ENCODE measurements at regions not wholly inside any gene's neighbourhood (a gene's known extent, or its start where the extent isn't known, plus 50 kb on each side); places are given as distances from the start of the nearest gene placed in this dataset.

- in situ Hi-C loops (cut with MboI; ENCODE audit: low sequenced_read_pairs): no loop called here
Measured at GRCh38 chr2:19045151-19045550, 313.3 kb downstream of the OSR1 start.

GRCh38 chr2:19043893-19044292 lies 314.5 kb downstream of the OSR1 start:
- in situ Hi-C loops (cut with MboI; ENCODE audit: low sequenced_read_pairs): no loop called here

DNA sequence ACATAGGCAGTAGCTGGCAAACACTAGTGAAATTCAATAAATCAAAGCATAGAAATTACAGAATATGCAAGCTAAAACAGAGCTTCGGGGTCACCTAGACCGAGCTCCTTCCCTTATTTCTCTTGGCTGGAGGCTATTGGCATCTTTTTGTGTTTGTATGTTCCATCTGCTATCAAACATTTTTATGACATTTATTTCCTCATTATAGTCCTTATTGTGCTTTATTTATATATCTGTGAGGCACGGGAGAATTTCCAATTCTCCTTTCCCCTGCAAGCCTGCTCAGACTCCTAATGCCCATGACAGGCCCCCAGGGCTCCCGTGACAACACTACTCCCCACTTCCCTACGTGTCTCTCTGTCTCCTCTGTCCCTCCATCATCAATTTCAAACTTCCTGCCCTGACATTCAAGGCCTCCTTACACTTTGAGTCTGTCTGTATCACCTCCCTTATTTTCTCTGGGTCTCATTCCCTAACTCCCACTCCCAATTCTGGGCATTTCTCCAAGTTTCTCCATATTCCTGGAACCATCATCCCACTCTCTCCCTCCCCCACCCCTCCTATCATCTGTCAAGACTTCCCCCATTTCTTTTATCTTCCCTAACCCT lies 316.9 kb downstream of the OSR1 start:
- in situ Hi-C loops (cut with MboI; ENCODE audit: low sequenced_read_pairs): no loop called here

DNA sequence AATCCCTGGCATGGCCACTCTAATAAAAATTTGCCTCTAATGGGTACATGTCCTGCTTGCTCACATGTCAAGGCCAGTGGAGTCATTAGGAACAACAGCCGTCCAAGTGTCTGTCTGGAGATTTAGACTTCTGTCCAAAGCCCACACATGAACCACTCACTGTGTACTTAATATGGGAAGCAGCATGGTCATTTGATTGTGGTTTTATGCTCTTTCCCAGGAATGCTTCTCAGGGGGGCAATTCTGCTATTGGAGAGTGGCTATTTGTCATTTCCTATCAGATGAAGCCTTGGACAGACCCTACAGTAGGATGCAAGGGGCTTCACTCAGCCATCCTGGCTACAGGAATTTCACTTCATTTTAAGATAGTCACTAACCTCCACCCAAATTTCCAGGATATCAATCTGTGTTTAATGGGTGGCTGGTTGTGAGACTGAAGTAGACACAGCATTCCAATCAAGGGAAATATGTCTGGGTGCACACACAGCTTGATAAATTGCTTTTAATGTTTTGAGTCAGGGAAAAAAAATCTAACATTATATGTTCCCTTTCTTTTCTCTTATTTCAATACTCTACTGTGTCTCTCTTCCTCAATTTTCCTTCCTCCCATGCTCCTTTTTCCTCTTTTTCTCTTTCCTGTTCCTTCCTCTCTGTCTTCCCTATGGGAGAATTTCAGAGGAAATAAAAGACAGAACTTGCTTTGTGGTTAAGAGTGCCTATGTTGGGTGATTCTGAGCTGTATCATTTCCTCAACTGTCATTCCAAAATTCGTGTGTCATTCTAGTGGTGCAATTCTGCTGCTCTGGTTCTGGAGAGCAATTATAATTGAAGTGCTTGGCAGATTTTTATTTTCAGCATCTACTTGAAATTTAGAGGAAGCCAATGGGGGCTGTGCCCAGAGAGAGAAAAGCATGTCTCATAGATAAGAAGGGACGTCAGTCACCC lies 320.1 kb downstream of the OSR1 start:
- in situ Hi-C loops (cut with MboI; ENCODE audit: low sequenced_read_pairs): no loop called here

DNA sequence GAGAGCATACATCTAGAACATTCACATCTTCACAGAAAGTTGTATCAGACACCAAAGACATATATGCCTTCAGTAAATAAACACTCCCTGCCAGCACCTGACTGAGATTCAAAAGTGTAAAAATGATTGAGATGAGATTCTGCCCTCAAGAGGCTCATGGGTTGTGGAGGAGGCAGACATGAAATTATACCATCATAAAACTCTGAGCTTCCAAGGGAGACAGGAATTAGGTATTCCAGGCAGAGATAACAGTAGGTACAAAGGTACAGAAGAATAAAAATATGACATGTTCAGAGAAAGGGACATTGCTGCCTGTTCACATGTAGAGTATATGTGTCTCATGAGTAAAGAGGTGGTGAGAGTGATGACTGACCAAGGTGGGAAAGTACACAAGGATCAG lies 322.3 kb downstream of the OSR1 start:
- in situ Hi-C loops (cut with MboI; ENCODE audit: low sequenced_read_pairs): no loop called here

- in situ Hi-C loops (cut with MboI; ENCODE audit: low sequenced_read_pairs): no loop called here
Measured at GRCh38 chr2:19035238-19035637, 323.2 kb downstream of the OSR1 start.

DNA sequence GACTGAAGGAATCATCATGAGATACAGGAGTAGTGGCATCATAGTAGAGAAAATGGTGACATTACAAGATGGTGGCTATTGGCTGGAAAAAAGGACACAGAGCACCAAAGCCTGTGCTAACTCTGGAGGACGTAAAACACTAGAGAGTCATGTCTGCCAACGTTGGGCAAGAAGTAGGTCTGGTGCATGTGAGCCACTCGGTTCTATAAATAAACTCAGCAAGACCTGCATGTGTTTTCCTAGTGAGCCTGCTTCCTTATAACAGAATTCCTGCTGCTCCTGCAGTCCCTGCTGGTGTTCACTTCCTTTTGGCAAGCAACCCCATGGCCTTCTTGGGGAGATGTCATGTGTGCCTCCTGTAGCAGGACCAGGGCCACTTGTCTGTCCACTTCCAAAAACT lies 325.2 kb downstream of the OSR1 start:
- in situ Hi-C loops (cut with MboI; ENCODE audit: low sequenced_read_pairs): no loop called here

DNA sequence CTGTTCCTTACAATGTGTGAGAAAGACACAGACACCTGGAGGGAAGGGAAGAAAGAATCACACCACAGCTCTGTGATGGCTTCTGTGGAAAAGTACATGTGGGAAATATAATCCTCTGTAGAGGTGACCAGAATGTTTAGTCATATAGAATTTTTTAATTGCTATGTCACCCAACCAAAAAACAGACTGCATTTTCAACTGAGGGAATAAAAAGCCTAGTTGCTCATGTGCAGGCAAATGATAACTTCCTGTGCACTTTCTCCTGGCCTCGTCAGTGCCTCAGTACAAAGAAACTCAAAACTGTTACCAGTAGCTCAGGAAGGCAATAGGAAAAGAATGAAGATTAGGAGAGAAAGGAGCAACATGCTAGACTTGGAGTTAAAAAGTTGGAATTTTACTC lies 326.8 kb downstream of the OSR1 start:
- in situ Hi-C loops (cut with MboI; ENCODE audit: low sequenced_read_pairs): no loop called here

DNA sequence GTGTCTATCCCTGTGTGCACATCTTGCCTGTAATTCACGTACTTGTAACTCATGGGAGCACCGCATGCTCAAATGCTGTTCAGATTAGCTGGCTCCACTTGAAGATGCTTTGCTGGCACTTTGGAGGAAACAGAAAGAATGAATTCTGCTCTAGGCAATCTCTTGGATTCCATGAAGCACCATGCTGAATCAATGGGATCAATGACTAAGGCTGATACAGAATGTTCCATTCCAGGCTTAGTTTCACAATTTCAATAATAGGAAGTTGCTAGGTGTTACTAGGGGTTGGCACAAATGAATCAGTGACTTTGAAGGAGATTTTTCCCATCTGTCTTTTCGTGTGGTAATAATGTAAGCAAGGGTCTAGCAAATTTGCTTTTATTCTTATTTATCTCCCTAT lies 328.8 kb downstream of the OSR1 start:
- in situ Hi-C loops (cut with MboI; ENCODE audit: low sequenced_read_pairs): no loop called here

DNA sequence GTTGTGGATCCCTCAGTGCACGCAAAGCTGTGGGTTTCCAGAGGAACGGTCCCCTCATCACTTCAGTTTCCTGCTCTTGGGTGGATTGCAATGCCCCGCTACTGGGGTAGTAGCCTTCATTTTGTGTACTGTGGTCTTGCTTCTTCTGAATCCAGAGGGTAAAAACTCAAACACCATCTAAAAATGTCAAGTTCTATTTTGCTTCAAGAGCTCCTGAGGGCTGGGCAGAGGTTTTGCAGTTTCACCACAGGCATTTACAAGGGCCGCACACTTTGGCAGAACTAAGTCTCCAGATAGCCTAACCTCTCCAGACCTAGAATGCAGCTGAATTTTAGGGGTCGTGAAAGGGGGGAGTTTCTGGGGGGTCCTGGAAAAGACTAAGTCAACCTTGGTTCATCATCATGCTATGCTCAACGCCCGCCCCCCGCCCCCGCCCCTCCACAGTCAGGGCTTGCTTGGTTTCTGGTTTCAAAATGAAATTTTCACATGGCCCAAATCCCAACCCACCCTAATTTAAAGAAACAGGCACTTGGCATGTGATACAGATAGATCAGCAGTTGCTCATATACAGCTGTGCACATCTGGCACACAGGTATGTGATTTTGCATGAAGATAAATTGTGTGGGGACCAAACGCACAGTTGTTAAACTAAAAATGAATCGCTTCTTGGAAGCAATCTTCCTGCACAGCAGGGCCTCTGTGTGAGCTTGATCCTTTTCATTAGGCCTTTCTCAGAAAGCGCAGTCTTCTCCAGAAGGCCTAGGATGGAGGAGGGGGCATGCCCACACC lies 329.6 kb downstream of the OSR1 start:
- in situ Hi-C loops (cut with MboI; ENCODE audit: low sequenced_read_pairs): no loop called here

- in situ Hi-C loops (cut with MboI; ENCODE audit: low sequenced_read_pairs): no loop called here
Measured at GRCh38 chr2:19027626-19028025, 330.8 kb downstream of the OSR1 start.

- in situ Hi-C loops (cut with MboI; ENCODE audit: low sequenced_read_pairs): no loop called here
Measured at GRCh38 chr2:19026261-19026660, 332.2 kb downstream of the OSR1 start.

GRCh38 chr2:19022334-19022733 lies 336.1 kb downstream of the OSR1 start:
- in situ Hi-C loops (cut with MboI; ENCODE audit: low sequenced_read_pairs): no loop called here

- in situ Hi-C loops (cut with MboI; ENCODE audit: low sequenced_read_pairs): no loop called here
Measured at GRCh38 chr2:19021721-19022120, 336.7 kb downstream of the OSR1 start.

GRCh38 chr2:19021100-19021476 lies 337.3 kb downstream of the OSR1 start:
- in situ Hi-C loops (cut with MboI; ENCODE audit: low sequenced_read_pairs): no loop called here

DNA sequence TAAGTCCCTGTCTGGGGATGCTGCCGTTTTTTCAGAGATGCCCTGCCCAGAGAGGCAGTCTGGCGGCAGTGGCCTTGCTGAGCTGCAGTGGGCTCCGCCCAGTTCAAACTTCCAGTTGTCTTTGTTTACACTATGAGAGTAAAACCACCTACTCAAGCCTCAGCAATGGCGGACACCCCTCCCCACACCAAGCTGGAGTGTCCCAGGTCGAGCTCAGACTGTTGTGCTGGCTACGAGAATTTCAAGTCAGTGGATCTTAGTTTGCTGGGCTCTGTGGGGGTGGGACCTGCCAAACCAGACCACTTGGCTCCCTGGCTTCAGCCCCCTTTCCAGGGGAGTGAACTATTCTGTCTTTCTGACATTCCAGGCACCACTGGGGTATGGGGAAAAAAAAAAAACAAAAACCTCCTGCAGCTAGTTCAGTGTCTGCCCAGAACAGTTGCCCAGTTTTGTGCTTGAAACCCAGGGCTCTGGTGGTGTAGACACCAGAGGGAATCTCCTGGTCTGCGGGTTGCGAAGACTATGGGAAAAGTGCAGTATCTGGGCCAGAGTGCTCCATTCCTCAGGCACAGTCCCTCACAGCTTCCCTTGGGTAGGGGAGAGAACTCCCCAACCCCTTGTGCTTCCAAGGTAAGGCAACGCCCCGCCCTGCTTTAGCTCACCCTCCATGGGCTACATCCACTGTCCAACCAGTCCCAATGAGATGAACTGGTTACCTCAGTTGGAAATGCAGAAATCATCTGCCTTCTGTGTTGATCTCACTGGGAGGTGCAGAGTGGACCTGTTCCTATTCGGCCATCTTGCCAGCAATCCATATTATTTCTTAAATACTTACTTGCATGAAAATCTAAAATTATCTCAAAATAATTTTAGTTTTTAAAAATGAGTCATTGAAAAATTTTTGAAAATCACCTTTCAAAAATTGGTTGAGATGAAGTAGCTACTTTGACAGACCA lies 338.0 kb downstream of the OSR1 start:
- in situ Hi-C loops (cut with MboI; ENCODE audit: low sequenced_read_pairs): no loop called here

DNA sequence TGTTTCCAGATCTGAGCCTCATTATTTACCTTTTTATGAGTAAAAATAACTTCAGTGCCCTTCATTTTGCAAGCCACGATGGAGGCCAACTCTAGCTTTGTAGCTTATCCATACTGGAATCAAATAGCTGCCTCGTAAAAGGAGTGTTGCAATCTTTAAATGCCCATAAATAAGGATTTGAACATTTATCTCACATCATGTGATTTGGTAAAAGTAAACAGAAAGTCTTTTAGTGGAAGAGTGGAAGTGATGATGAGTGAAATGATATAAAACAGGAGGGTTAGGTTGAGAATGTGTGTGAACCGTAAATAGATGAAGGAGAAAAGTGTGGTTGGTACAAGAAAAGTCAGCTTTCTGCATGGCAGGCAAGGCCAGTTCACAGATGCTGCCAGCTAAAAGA lies 348.9 kb downstream of the OSR1 start:
- in situ Hi-C loops (cut with MboI; ENCODE audit: low sequenced_read_pairs): no loop called here

DNA sequence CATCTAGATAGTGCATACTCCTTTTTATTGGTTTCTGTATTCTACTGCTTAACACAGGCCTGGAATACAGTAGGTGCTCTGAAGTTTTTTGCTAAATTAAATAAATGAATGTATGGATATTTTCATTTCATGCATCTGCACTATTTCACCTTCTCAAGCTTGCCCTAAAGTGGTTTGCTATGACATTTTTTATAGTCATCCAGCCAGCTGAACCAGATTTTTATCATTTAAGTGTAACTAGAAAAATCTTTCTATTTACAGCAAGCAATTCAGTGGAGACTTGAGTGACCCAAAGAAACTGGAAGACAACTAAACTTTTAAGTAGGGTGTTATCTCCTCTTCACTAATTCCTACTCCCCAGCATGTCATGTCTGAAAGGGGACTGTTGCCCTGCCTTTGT lies 354.9 kb downstream of the OSR1 start:
- in situ Hi-C loops (cut with MboI; ENCODE audit: low sequenced_read_pairs): no loop called here

GRCh38 chr2:19000776-19001175 lies 357.6 kb downstream of the OSR1 start:
- in situ Hi-C loops (cut with MboI; ENCODE audit: low sequenced_read_pairs): no loop called here

DNA sequence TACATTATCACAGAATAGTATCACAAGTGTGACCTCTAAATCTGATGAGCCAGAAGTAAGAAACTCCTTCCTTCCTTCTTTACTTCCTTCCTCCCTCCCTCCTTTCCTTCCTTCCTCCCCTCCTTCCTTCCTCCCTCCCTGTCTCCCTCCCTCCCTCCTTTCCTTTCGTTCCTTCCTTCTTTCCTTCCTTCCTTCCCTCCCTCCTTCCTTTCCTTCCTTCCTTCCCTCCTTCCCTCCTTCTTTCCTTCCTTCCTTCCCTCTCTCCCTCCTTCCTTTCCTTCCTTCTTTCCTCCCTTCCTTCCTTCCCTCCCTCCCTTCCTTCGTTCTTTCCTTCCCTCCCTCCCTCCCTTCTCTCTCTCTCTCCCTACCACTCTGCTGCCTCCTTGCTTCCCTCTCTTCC lies 359.2 kb downstream of the OSR1 start:
- in situ Hi-C loops (cut with MboI; ENCODE audit: low sequenced_read_pairs): no loop called here

DNA sequence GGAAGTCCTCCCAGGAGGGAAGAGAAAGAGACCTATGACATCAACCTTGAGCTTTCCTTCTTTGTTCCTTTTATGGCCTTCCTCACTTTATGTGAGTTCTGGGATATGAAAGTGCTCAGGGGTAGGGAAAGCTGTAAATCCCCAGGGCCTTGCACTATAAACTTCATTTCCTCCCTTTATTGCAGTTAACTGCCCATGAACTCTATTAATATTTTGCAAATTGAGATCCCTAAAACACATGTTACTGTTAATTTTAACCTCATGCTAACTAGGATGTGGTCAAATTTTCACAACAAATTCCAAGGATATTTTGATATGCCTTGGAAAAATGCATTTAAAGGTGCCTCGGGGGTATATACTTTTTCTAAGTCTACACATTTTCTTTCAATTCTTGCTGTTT lies 359.9 kb downstream of the OSR1 start:
- in situ Hi-C loops (cut with MboI; ENCODE audit: low sequenced_read_pairs): no loop called here

Measured in HL-60/S4 treated with retinoic acid at 250 ng/mL for 4 days and 3 days (cell line).